HG03095 (cell line): ENCODE measurements at regions not wholly inside any gene's neighbourhood (a gene's known extent, or its start where the extent isn't known, plus 50 kb on each side); places are given as distances from the start of the nearest gene placed in this dataset.
"Not testable (repeated sequence)": the region's sequence is repeated elsewhere in the genome, so short reads cannot be mapped to it uniquely, and the experiment has no call there.

ENCODE experiments used
- ATAC-seq: cut with Tn5 transposase; IDR thresholded peaks from one replicate; pipeline ENCODE4 v1.9.1; 2021; ENCODE audit warnings: moderate library complexity; ENCODE audit not compliant: unreplicated experiment

DNA sequence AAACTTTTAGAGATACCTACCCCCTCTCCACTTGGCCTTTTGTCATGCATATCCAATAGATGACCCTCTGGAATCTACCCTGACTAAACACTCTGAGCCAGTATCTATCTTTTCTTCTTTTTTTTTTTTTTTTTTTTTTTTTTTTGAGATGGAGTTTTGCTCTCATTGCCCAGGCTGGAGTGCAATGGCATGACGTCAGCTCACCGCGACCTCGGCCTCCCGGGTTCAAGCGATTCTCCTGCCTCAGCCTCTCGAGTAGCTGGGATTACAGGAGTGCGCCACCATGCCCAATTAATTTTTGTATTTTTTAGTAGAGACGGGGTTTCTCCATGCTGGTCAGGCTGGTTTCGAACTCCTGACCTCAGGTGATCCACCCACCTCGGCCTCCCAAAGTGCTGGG is 50.8 kb upstream of the GRIN2B start:
- not testable (repeated sequence) for ATAC-seq

DNA sequence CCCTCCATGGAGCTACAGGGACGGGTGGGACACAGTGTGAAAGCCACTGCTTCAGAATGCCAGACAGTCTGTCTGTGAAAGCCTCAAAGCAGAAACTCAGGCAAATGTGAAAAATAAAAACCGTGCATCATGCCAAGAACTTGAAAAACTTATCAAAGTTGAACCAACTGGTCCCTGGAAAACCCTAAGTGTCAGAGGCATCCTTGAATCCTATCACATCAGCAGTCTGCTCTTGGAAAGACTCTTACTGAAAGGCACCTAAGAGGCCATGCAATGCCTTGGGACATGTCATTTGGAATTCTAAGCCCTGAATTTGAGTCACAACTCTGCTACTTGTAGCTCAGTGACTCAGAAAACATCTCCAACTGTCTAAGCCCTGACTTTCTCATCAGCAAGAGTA is 62.4 kb upstream of the GRIN2B start:
- ATAC-seq, result no peak

DNA sequence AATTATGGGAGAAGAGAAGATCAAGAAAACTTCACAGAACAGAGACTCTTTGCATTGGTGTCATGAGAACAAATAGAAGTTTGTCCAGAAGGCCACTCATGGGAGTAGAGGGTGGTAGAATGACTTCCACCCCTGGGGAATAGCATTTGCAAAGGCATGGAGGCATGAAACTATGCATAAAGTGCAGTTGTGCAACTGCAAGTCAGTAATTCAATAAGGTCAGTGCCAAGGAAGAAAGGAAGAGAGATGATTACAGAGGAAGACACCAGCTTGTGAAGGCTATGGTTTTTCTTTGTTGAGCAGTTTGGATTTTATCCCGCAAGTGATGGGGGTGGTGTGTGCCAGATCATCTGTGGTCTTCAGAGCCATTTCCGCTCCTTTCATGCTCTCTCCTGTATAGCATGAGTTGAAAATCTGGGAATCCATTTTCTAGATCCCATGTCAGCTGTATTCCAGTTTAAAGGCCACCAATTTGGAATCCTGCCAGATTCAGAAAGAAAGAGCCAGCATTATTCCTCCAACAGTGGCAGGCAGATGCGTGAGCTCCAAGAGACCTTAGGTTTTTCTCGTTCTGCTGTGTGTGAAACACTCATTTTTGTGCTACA is 67.6 kb upstream of the GRIN2B start:
- no peak for ATAC-seq

DNA sequence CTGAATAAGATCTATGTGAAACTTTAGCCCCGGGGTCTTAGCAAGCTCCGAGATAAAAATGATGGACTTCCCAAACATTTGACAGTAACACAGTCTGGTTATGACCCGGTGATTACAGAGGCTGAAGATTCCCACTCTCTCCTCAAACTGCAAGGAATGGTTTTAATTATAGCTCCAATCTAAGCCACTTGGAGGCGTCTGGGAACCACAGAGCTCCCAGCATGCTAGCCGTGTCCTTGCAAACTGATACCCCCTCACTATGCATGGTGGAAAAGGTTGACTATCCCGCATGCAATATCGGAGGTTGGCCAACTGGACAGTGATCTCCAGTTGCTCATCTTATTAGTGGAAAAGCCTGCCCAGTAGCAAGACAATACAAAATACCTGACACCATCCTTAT is 76.5 kb upstream of the GRIN2B start:
- no peak for ATAC-seq

DNA sequence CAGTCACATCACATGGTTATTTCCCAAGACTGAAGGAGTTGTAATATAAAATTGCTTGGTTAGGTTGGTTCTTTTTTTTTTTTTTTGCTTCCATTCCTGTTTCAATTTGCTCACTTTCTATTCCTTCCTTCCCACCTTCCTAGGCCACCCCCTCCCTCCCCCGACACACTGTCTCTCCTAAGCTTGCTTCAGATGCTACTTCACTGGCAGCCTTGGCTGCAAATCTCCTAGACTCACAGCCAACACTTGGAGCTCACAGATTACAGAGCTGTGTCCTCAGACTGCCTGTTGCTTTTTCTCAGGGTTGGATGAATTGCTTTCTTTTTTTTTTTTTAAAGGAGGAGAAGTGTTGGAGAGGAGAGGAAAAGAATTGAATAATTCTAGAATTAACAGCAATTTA is 77.3 kb upstream of the GRIN2B start:
- no peak for ATAC-seq

DNA sequence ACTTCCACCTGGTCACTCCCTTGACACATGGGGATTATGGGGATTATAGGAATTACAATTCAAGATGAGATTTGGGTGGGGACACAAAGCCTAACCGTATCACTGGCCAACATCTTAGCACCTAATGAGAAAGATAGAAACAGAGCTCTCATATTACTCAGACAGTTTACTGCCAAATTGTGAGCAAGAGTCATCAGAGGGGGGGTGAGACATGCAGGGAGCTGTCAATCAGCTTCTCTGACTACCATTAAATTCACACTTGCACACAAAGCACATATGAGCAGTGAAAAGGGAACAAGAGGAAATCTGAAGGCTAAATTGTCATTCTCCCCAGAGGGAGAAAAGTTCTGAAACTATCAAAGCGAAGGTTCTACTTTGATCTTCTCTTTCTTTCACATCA is 78.1 kb upstream of the GRIN2B start:
- no peak for ATAC-seq

DNA sequence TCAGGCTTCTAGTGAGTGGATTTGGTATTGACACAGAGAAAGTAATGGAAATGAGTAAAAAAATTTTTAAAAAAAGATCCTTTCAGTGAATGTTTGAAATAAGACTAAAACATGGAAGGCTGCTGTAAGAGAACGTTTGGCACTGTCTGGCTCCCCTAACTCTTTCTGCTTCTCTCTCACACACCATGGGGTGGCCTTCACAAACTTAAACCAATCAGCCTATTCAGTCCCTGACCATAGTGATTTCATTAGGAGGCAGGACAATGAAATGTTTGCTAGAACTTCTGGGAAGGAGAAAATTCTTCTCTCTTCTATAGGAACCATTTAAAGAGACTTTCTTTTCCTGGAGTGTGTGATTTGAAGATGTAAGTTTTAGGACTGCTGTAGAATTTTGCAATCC is 84.2 kb upstream of the GRIN2B start:
- no peak for ATAC-seq

DNA sequence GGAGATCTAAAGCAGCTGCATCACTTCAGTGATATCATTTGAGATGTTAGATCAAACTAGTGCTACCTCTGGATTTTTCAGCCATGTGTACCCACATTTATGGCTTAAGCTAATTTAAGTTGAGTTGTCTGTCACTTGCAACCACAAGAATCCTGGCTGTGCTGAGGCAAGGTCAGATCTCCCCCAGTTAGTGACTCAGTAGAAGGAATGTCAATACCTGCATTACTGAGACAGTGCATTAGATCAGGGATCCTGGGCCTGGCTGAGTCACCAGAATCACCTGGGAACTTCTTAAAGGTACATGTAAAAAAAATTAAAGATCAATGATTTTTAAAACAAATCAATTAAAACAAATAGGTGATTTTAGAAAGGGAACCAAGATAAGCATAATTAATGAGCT is 84.6 kb upstream of the GRIN2B start:
- no peak for ATAC-seq

DNA sequence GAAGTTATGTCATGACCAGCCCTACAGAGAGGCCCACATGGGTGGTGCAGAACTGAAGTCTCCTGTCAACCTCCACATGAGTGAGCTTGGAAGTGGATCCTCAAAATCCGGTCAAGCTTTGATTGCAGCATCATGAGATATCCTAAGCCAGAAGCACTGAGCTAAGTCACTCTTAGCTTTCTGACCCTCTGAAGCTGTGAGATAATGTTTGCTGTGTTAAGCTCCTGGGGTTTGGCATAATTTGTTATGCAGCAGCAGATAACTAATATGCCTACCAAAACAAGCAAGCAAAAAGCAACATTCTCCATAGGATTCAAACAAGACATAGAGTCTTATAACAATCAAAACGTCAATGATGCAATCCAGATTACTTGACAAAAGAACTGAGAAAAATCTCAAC is 87.6 kb upstream of the GRIN2B start:
- no peak for ATAC-seq

DNA sequence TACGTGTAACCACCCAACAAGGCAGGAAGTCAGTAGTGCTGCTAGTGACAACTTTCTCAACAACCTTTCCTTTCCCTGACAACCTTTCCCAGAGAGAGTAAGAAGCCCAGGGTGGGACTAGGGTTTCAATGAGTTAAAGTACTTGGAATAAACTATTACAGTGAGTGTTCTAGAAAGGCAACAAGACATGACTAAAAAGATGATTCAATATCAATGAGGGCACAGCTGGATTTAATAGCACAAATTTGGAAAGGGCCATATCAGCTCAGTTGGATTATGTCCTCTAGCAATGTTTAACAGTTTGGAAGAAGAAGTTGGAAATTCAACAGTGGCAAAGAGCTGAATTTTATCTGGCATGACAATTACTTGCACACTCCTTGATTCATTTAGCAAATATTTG is 90.4 kb upstream of the GRIN2B start:
- no peak for ATAC-seq

DNA sequence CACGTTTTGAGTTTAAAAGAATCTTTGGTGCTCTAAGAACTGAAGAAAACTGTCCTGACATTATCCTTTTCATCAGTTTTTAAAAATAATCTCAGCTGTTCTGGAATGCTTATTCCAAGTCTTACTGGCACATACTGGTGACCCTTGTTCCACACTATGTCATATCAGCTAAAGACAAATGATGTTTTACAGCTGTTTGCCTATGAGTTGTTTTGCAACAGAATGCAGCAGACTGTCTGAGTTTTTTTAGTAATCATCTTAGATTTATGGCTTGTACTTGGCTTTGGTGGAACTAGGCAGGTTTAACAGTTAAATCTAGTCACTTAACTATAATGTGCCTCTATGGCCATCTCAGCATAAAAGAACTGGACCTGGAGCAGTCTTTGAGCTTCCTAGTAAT is 91.6 kb upstream of the GRIN2B start:
- ATAC-seq, result no peak

DNA sequence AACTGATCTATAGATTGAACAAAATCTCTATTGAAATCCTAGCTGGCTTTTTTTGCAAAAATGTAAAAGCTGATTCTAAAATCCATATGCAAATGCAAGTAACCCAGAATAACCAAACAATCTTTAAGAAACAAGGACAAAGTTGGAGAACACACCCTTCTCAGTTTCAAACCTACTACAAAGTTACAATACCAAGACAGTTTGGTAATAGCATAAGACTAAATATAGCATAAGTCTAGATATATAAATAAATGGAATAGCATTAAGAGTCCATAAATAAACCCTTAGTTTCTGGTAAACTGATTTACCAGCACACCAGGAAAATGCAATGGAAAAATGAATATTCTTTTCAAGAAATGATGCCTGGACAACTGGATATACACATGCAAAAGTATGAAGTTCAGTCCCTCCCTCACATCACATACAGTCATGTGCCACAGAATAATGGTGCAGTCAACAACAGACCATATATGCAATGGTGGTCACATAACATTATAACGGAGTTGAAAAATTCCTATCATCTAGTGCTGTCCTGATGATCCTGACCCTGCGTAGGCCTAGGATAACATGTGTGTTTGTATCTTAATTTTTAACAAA is 94.5 kb upstream of the GRIN2B start:
- no peak for ATAC-seq

DNA sequence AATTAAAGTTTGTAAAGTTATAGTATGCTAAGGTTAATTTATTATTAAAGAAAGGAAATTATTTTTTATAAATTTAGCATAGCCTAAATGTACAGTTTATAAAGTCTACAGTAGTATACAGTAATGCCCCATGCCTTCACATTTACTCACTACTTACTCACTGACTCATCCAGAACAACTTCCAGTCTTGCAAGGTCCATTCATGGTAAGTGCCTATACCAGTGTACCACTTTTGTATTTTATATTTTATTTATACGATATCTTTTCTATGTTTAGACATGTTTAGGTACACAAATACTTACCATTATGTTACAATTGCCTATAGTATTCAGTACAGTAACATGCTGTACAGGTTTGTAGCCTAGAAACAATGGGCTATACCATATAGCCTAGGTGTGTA is 95.1 kb upstream of the GRIN2B start:
- ATAC-seq, result no peak

DNA sequence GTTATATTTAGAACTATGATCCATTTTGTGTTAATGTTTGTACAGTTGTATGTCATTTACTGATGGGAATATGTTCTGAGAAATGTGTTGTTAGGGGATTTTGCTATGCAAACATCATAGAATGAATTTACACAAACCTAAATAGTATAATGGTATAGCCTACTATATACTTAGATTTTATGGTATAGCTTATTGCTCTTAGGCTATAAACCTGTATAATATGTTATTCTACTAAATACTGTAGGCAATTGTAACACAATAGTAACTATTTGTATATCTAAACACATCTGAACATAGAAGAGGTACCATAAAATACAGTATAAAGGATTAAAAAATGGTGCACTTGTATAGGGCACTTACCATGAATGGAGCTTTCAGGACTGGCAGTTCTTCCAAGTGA is 105.4 kb upstream of the GRIN2B start:
- ATAC-seq, result no peak

DNA sequence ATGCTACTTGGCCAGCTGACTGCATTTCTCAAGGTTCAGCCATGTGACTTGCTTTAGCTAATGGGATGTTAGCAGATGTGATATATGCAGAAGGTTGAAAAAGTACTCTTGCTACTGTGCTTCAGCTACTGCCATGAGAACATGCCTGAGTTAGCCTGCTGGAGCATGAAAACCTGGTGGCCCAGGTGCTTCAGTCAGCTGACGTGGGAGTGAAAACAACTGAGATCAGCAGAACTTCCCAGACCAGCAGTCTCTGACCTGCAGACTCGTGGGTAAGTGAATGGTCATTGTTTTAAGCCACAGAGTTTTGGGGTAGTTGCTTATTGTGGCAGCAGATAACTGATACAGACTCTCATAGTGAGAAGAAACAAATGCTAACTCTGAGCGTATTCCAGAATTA is 118.6 kb upstream of the GRIN2B start:
- ATAC-seq, result no peak

DNA sequence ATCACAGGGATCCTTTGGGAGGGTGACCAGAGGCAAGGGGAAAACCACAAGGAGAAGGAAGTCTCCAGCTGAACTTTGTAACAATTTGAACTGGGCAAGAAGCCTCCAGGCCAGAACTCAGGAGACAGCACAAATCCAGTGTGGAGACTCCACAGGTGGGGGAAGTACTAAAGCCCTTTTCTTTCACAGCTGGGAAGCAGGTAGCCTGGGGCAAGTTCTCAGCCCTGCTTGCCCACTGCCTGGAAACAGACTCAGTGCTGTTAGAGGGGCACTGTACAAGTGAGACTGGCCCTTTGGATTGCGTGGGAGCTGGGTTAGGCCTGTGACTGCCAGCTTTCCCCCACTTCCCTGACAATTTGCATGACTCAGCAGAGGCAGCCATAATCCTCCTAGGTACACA is 120.2 kb upstream of the GRIN2B start:
- not testable (repeated sequence) for ATAC-seq

DNA sequence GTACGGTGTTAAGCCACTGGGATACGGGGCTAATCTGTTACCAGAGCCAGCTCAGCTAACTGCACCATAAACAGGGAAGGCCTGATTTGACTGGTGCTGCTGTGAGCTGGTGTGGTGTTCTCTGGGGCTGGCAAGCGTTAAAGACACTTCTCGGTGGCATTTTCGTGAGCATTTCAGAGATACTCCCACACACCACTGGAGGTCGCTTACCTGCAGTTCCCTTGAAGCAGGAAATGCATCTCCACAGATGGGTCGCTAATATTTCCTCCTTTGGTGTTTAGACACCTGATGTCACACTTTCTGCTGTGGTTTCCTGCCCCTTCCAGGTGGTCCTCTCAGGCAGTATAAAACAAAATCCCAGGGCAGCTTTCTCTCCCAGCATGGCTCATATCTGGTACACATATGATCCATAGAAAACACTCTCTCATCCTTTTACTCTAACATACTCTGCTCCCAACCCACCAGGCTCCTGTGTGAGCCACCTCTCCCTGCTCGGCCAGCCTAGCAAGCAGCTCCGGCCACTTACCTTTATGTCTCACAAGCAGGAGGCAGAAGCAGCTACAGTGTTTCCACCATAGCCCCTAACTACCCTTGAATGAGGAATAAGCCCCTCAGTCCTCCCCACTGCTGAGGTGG is 129.9 kb upstream of the GRIN2B start:
- ATAC-seq, result peak; percentile 95

DNA sequence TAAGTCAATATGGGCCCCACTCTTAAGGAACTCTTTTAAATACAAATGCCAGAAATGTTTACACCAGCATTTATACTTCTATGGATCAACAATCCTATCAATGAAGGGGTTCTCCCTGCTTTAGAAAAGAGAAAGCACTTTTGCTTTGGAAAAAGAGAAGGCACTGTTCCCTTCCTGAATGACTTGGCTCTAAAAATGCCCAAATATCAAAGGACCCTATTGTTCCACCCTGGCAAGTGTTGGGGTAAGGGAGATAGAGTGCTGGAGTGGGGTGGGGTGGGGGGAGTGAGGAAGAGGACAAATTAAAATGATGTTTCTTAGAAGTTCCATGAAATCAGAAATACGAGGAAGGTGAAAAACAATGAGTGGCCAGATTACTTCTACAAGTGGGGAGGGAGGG is 131.6 kb upstream of the GRIN2B start:
- no peak for ATAC-seq

DNA sequence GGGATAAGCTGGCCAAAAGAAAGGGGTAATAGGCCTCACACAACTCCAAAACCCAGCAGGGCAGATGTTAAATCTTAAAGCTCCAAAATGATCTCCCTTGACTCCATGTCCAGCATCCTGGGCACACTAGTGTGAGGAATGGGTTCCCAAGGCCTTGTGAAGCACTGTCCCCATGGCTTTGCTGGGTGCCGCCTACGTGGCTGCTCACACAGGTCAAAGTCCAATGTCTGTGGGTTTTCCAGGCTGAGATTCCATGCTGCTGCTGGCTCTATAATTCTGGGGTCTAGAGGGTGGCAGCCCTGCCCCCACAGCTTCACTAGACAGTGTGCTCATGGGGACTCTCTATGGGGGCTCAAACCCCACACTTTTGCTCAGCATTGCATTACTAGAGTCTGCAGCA is 145.3 kb upstream of the GRIN2B start:
- no peak for ATAC-seq

DNA sequence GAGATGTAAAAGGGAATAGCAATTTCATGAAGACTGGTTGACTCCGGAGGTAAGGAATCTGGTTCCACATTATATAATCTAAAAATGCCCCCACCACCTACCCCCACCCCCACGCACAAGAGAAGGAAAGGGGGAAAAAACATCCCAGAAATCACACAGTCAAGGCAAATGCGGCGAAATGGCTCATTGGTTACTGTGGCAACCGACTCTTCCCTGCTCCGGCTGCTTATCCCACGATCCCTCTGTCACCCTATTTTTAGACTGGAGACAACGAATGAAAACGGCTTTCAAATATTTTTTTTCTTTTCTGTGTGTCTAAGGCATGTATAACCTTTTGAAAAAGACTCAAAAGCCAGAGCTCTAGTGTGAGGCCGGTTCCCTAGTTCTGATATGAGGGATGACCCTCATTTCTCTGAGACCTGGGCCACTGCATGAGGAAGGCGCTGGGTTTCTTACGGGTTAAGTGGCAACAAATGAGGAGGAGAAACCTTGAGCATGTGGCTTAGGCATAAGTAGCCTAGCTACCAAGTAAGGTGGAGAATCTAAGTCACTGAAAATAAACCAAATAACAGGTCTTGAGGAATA is 148.3 kb upstream of the GRIN2B start:
- ATAC-seq, result no peak

DNA sequence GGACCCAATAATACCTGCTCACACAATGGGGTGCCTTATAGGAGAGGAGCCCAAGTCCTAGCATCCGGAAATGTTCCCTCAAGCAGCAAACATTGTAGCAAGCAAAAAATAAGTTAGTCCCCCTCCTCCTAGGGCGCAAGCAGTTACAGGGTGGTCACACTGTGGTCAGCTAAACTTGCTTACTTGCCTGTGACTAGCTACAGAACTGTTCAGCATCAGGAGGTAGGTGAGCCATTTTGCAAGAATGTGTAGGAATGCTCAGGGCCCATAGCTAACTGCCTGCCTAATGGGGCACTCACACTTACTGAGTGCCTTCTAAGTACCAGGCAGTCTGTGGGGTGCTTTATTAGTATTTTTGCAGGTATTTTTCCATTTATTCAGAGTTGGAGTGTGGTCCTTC is 154.6 kb upstream of the GRIN2B start:
- no peak for ATAC-seq

DNA sequence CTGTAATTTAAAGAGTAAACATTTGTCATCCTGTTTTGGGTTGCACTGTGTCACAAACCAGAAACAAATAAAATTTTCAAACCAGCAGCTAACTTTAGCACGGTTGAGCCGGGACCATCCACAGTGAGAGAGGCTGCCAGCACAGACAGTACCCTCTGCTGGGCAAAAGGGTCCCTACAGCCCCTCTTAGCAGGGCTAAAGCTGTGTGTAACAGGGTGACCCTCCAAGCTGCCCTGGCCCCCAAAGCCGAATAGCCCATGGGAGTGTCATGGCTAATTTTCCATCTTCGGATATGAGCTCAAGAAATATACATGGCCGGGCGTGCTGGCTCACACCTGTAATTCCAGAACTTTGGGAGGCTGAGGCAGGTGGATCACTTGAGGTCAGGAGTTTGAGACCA is 157.1 kb upstream of the GRIN2B start:
- ATAC-seq, result no peak
